GM18909 (cell line): ENCODE measurements at regions not wholly inside any gene's neighbourhood (a gene's known extent, or its start where the extent isn't known, plus 50 kb on each side); places are given as distances from the start of the nearest gene placed in this dataset.

Source experiments
- ATAC-seq: cut with Tn5 transposase; IDR thresholded peaks from one replicate; pipeline ENCODE4 v1.9.1; 2021; ENCODE audit warnings: mild to moderate bottlenecking; ENCODE audit not compliant: unreplicated experiment, poor library complexity

GRCh38 chr12:95411057-95411456 is 62.9 kb upstream of the METAP2 start:
- ATAC-seq: no peak

- ATAC-seq: no peak
These were observed 62.5 kb upstream of the METAP2 start for GRCh38 chr12:95411466-95411865.

- no peak for ATAC-seq
These were observed 61.3 kb upstream of the METAP2 start for GRCh38 chr12:95412482-95413311.

- ATAC-seq: no peak
These were observed 60.4 kb upstream of the METAP2 start for GRCh38 chr12:95413576-95413975.

- no peak for ATAC-seq
These were observed 58.5 kb upstream of the METAP2 start for GRCh38 chr12:95415451-95415850.

GRCh38 chr12:95416111-95416636 is 57.8 kb upstream of the METAP2 start:
- no peak for ATAC-seq

- ATAC-seq: no peak
These were observed 56.6 kb upstream of the METAP2 start for GRCh38 chr12:95417372-95417771.

- no peak for ATAC-seq
These were observed 55.8 kb upstream of the METAP2 start for GRCh38 chr12:95418142-95418541.
